Anterior cingulate cortex (tissue), 58 donors: ENCODE measurements at regions not wholly inside any gene's neighbourhood (a gene's known extent, or its start where the extent isn't known, plus 50 kb on each side); places are given as distances from the start of the nearest gene placed in this dataset.
"Not testable (repeated sequence)": the region's sequence is repeated elsewhere in the genome, so short reads cannot be mapped to it uniquely, and the experiment has no call there.

Experiments
- DNase-seq, 58 donors: peaks; one replicate each; lab custom pipeline; 2025; lab: John Stamatoyannopoulos, UW

GRCh38 chr17:20731131-20731530 lies 151.6 kb downstream of the CDRT15L2 start:
- not testable (repeated sequence) for DNase-seq

DNA sequence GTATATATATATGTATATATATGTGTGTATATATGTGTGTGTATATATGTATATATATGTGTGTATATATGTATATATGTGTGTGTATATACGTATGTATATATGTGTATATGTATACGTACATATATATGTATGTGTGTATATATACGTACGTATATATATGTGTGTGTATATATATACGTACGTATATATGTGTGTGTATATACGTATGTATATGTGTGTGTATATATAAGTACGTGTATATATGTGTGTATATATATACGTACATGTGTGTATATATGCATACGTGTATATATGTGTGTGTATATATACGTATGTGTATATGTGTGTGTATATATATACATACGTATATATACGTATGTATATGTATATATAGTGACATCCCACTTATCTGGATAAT lies 154.4 kb downstream of the CDRT15L2 start:
- DNase-seq, result no peak

DNA sequence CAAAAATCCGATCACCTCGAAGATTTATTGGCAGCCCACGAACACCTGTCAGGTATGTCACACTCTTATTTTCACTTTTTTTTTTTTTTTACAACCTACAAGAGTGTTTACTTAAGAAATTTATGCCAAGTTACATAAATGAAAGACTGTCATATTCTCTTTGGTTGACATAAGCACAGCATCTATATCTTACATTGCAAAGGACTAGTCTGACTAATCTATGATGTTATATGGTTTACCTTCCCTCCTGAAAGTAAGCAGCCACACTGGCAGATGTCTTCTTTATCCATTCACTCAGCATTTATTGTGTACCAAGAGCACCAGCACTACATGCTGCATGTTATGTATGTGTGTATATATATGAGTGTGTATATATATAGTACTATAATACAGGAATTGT lies 156.3 kb downstream of the CDRT15L2 start:
- DNase-seq, result no peak

DNA sequence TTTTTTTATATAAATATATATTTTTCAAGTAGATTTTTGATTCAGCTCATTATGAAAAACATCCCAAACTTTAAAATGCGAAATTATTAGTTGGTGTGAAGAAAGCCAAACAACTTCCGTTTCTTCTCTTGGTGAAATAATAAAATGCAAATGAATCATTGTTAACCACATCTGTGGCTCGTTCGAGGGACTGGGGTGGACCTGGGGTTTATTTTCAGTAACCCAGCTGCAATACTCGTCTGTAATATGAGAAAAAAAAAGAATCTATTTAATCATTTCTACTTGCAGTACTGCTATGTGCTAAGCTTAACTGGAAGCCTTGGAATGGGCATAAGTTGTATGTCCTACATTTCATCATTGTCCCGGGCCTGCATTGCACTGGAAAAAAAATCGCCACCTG lies 158.1 kb downstream of the CDRT15L2 start:
- not testable (repeated sequence) for DNase-seq

DNA sequence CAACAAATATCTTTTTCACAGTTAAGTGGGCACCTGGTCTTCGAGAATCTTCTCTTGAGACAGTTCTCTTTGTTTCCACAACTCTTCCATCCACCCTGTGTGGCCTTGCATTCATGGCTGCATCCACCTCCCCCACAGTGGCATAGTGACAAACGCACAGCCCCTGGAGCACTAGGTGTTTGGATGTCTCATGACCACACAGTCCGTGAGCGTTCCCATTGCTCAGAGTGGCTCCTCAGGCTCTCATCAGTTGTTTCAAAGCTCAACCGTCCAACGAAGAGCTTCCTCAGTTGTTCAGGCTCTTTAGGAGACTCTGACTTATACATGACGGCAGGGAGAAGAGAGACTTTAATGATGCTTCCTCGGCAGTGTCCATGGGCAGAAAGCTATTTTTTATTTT lies 191.6 kb downstream of the CDRT15L2 start:
- DNase-seq, result no peak

DNA sequence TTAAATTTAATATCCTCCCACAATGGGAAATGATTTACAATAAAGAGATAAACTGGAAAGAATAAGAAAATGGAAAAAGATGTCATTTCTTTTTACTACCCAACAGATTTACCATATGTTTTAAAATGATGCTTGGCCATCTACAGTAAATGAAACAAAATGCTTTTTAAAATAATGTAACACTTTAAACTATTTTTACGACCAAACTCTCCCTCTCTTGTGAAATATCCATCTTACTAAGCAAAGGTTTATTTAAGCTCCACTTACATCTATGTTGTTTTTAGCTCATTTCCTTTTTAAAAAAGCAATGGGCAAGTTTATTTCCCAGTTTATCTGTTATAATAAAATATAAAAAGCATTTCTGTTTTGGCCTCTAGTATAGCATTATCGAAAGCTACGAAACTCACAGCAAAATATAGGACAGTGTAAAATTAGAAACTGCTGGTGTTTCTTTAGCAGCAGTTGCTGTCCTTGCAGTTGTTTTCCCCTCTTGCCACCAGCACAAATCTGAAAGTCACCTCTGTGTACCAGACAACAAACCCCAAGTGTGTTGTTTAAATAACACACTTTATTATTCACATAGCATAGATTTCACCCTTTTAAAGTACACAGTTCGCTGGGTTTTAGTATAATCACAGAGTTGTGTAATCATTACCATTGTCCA lies 195.1 kb downstream of the CDRT15L2 start:
- no peak for DNase-seq

GRCh38 chr17:20775331-20775730 lies 195.8 kb downstream of the CDRT15L2 start:
- DNase-seq, result no peak

DNA sequence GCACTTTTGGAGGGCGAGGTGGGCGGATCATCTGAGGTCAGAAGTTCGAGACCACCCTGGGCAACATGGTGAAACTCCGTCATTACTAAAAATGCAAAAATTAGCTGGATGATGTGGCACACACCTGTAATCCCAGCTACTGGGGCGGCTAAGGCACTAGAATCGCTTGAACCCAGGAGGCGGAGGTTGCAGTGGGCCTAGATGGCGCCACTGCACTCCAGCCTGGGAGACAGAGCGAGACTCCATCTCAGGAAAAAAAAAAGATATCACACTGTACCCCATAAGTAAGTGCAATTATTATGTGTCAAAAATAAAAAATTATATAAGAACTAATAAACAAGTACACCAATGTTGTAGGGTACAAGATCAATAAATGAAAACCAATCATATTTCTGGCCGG lies 200.0 kb downstream of the CDRT15L2 start:
- no peak for DNase-seq

DNA sequence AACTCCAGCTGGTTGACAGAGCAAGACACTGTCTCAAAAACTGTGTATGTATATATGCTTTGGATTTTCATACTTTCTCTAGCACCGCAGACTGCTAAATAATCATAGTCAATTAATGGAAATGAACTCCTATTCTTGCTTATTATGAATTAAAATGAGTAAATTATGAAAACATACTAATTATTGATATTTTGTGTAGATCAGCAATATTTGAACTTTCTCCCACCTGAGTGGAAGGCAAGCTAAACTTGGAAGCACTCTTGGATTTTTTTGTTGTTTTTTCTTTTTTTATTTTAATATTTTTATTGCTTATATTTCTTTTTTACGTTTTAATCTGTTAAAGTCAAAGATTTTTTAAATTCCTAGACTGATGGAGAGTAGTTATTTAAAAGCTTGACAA lies 201.7 kb downstream of the CDRT15L2 start:
- DNase-seq, result no peak

DNA sequence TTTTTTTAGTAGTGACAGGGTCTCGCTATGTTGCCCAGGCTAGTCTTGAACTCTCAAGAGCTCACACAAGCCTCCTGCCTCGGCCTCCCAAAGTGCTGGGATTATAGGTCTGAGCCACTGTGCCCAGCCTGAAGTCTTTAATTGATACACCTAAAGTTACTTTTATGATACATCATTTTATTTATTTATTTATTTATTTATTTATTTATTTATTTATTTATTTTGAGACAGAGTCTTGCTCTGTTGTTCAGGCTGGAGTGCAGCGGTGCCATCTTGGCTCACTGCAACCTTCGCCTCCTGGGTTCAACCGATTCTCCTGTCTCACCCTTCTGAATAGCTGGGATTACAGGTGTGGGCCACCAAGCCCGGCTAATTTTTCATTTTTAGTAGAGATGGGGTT lies 202.3 kb downstream of the CDRT15L2 start:
- DNase-seq, result not testable (repeated sequence)

DNA sequence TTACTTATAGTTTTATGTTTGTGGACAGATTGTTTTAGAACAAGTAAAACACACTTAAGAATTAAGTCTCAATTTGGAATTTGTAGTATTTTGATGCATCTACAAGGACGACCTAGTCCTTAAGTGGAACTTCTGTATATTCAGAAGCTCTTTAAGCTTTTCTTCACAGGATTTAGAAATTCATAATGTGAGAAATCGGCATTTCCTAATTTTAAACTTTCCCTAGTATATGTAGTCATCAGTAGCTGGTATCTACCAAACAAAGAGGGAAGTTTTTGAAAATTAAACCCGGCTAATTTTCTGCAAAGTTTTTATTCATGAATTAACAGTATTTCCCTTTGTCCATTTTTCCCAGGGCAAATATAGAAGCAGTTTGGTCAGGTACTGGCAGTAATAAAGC lies 203.6 kb downstream of the CDRT15L2 start:
- DNase-seq, result no peak

DNA sequence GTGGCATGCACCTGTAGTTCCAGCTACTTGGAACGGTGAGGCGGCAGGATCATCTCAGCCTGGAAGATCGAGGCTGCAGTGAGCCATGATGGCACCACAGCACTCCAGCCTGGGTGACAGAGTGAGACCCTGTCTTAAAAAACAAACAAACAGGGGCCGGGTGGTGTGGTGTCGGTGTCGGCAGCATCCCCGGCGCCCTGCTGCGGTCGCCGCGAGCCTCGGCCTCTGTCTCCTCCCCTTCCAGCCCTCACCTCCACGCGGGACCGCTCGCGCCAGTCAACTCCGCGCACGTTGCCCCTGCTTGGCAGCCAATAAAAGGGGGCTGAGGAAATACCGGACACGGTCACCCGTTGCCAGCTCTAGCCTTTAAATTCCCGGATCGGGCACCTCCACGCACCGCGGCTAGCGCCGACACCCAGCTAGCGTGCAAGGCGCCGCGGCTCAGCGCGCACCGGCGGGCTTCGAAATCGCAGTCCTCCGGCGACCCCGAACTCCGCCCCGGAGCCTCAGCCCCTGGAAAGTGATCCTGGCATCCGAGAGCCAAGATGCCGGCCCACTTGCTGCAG lies 204.7 kb downstream of the CDRT15L2 start:
- DNase-seq, result no peak

GRCh38 chr17:20787281-20787680 lies 207.8 kb downstream of the CDRT15L2 start:
- no peak for DNase-seq

- DNase-seq, result no peak
These were observed 212.1 kb downstream of the CDRT15L2 start for GRCh38 chr17:20791626-20792025.

- not testable (repeated sequence) for DNase-seq
These were observed 215.0 kb downstream of the CDRT15L2 start for GRCh38 chr17:20794532-20794931.

DNA sequence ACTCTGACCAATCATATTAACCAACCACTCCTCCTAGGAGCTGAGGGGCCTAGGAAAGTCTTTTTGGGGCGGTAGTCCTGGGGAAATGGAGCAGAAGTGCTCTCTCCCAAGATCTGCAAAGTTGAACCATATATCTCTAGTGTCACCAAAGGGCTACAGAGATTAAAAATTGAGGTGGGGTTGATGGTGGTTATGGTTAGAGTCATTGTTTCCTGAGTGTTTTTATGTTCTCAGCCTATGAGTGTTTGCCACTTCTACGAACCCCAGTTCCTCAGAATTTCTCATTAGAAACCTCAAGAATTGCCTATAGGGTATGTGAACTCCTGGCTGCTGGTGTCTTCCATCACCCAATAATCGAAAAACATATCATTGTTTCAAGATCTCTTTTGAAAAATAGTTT lies 217.8 kb downstream of the CDRT15L2 start:
- DNase-seq, result no peak

- no peak for DNase-seq
These were observed 220.6 kb downstream of the CDRT15L2 start for GRCh38 chr17:20800146-20800545.

DNA sequence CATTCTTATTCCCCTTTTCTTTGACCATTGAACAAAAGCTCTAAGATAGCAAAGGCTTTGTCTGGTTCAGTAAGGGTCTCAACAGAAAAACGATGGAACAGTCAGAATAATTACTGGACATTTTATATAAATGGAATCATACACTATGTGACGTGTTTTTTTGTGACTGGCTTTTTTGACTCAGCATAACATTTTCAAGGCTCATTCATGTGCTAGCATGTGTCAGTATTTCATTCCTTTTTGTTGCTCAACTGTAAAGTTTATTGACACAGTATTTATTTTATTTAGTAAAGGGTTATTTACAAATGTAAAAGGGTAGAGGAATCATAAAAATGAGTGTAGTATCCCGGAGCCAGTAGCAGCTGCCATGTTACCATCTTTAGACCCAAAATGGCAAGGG lies 226.2 kb downstream of the CDRT15L2 start:
- DNase-seq, result no peak

DNA sequence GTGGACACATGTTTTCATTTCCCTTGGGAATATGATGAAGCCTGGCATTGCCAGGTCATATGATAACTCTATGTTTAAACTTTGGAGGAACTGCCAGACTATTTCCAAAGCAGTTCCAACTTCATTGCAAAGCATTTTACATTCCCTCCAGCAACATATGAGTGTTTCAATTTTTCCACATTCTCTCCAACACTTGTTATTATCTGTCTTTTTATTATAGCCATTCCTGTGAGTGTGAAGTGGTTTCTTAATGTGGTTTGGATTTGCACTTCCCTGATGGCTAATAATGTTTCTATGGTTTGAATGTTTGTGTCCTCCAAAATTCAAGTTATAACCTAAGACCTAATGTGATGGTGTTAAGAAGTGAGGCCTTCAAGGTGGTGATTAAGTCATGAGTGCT lies 228.0 kb downstream of the CDRT15L2 start:
- DNase-seq, result not testable (repeated sequence)

DNA sequence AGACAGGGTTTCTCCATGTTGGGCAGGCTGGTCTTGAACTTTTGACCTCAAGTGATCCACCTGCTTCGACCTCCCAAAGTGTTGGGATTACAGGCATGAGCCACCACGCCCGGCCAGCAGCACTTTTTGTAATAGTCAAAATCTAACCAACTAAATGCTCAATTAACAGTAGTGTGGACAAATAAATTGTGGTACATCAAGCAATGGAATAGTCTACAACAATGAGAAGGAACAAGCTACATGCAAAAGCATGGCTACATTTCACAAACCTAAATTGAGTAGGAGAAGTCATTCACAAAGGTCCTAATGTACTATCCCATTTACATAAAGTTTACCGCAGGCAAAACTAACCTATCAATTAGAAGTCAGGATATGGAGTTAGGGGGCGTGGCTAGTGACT lies 227.4 kb downstream of the USP22 start:
- DNase-seq, result not testable (repeated sequence)

DNA sequence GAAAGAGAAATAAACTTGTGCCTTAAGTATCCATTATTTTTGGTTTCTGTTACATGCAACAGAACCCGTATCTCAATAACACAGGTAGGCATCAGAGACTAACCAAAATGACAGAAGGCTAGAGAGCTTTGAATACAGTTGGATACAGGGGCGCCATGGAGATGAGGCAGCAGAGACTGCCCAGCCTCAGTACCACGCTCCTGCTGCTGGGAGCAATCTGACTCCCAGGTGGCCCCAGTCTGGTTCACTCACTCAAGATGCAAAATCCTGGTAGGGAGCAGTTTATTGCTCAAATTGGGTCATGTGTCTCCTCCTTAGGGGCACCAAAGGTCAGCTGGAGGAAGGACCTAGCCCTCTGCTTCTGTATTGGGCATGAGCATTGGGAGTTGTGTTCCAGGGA lies 218.9 kb downstream of the USP22 start:
- DNase-seq, result no peak

DNA sequence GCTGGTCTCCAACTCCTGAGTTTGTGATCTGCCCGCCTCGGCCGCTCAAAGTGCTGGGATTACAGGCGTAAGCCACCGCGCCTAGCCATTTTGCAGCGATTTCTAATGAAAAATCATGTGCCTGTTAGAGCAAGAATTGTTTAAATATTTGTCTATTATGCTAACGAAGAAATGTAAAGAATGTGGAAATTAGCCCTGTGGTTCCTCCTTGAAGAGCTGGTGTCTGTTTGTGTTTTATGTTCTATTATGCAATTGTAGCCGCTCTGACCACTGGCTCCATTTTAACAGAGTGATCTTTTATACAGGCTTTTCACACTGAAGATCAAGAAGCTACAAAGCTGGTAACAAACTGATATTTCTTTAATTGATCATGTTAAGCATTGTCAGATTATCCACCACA lies 217.3 kb downstream of the USP22 start:
- DNase-seq, result no peak

DNA sequence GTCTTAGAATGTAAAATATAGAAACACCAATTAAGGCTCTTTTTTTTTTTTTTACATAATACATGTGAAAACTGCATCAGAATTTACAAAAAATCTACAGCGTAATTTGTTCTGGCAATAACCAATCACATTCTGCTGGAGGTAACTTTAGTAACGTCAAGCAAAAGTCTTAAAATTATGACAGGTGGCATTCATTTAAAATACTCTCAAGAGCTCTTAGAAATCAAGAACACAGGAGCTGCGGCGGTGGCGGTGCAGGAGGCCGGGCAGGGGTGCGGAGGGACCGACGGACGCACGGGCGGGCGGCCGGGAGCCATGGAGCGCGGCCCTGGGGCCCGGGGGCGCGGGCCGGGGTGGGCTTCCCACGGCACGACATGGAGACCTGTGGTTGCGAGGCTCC lies 202.4 kb downstream of the USP22 start:
- not testable (repeated sequence) for DNase-seq
